ENCODE measurements at regions not wholly inside any gene's neighbourhood (a gene's known extent, or its start where the extent isn't known, plus 50 kb on each side); places are given as distances from the start of the nearest gene placed in this dataset.

- Histone ChIP-seq H3K27me3 (ENCODE audit: insufficient read depth, low read length, poor library complexity) (no peaks in the 10 kb centered on the region), H3K56ac (ENCODE audit: low read length) (no peak overlapping the region), H3K4me3 (ENCODE audit: low read length) (no peak overlapping the region), H3K4ac (ENCODE audit: low read depth, low read length) (no peak overlapping the region), H3K4me1 (ENCODE audit: control insufficient read depth, low read depth, low read length) (no peaks in the 10 kb centered on the region), H2BK15ac (replicated peaks; ENCODE audit: low read depth) (no peak overlapping the region), H3K4me2 (ENCODE audit: low read length) (no peak overlapping the region), H3K79me2 (ENCODE audit: control insufficient read depth, insufficient read depth, low read length) (no peaks in the 10 kb centered on the region), H3K23ac (ENCODE audit: low read length) (no peak overlapping the region), H3K27ac (ENCODE audit: low read depth, low read length) (no peak overlapping the region), H2BK5ac (ENCODE audit: low read length) (no peak overlapping the region), H2AK5ac (ENCODE audit: low read length) (no peak overlapping the region), H4K5ac (ENCODE audit: low read length) (no peak overlapping the region), H2BK120ac (ENCODE audit: low read depth, low read length) (no peak overlapping the region), H3K79me1 (ENCODE audit: low read length) (no peaks in the 10 kb centered on the region), H3K18ac (ENCODE audit: low read length) (no peak overlapping the region), H3K9ac (ENCODE audit: low read length) (no peak overlapping the region), H4K8ac (ENCODE audit: low read depth, low read length) (no peak overlapping the region), H3K36me3 (ENCODE audit: control insufficient read depth, insufficient read depth, low read length) (no peaks in the 10 kb centered on the region)
- WGBS (ENCODE audit: extremely low coverage, insufficient coverage, low lambda C conversion rate) = no CpG with 5 or more reads among the region's 5 CpGs
- no peak for DNase-seq
Measured at GRCh38 chr2:221337957-221338685, 234.0 kb downstream of the EPHA4 start.

DNA sequence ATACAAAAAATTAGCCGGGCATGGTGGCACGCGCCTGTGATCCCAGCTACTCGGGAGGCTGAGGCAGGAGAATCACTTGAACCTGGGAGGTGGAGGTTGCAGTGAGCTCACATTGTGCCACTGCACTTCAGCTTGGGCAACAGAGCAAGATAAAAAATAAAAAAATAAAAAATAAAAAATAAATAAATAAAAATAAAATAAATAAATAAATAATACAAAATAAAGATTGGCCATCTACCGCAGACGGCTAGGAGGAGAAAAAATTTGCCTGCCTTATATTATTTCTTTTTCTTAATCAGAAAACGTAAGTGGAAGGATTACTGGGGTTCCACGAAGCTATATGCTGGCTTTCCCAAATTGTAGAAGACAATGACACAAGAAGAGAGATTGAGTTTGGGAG lies 229.7 kb downstream of the EPHA4 start:
- H3K4me2 ChIP-seq (ENCODE audit: low read length) = no peak overlapping the region
- H3K4ac ChIP-seq (ENCODE audit: low read depth, low read length) = no peak overlapping the region
- H2BK15ac ChIP-seq (replicated peaks; ENCODE audit: low read depth) = no peak overlapping the region
- no CpG with 5 or more reads among the region's 8 CpGs for WGBS (ENCODE audit: extremely low coverage, insufficient coverage, low lambda C conversion rate)
- no peaks in the 10 kb centered on the region for H3K27me3 ChIP-seq (ENCODE audit: insufficient read depth, low read length, poor library complexity)
- no peak overlapping the region for H2AK5ac ChIP-seq (ENCODE audit: low read length)
- DNase-seq = no peak
- no peak overlapping the region for H3K18ac ChIP-seq (ENCODE audit: low read length)
- no peak overlapping the region for H4K5ac ChIP-seq (ENCODE audit: low read length)
- H3K79me1 ChIP-seq (ENCODE audit: low read length) = no peaks in the 10 kb centered on the region
- H3K9ac ChIP-seq (ENCODE audit: low read length) = no peak overlapping the region
- H3K36me3 ChIP-seq (ENCODE audit: control insufficient read depth, insufficient read depth, low read length) = no peaks in the 10 kb centered on the region
- H3K4me3 ChIP-seq (ENCODE audit: low read length) = no peak overlapping the region
- H2BK120ac ChIP-seq (ENCODE audit: low read depth, low read length) = no peak overlapping the region
- no peaks in the 10 kb centered on the region for H3K79me2 ChIP-seq (ENCODE audit: control insufficient read depth, insufficient read depth, low read length)
- no peak overlapping the region for H3K56ac ChIP-seq (ENCODE audit: low read length)
- no peak overlapping the region for H3K23ac ChIP-seq (ENCODE audit: low read length)
- no peak overlapping the region for H3K27ac ChIP-seq (ENCODE audit: low read depth, low read length)
- no peak overlapping the region for H2BK5ac ChIP-seq (ENCODE audit: low read length)
- H3K4me1 ChIP-seq (ENCODE audit: control insufficient read depth, low read depth, low read length) = no peaks in the 10 kb centered on the region
- no peak overlapping the region for H4K8ac ChIP-seq (ENCODE audit: low read depth, low read length)

DNA sequence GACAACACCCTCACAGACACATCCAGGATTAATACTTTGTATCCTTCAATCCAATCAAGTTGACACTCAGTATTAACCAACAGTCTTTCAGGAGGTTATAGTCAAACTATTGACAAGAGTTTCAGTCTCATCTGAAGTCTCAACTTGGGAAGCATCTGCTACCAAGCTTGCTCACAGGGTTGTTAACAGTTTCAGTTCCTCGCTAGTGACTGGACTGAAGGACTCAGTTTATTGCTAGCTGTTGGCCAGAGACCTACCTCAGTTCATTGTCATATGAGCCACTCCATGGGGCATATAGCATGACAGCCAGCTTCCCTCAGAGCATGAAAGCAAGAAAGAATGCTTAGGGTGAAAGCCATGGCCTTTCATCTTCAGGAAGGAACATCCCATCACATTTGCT lies 228.6 kb downstream of the EPHA4 start:
- H4K5ac ChIP-seq (ENCODE audit: low read length) = no peak overlapping the region
- H3K4ac ChIP-seq (ENCODE audit: low read depth, low read length) = no peak overlapping the region
- H3K27me3 ChIP-seq (ENCODE audit: insufficient read depth, low read length, poor library complexity) = no peaks in the 10 kb centered on the region
- H3K23ac ChIP-seq (ENCODE audit: low read length) = no peak overlapping the region
- H3K79me2 ChIP-seq (ENCODE audit: control insufficient read depth, insufficient read depth, low read length) = no peaks in the 10 kb centered on the region
- no peak overlapping the region for H3K27ac ChIP-seq (ENCODE audit: low read depth, low read length)
- H3K4me3 ChIP-seq (ENCODE audit: low read length) = no peak overlapping the region
- no peak overlapping the region for H2AK5ac ChIP-seq (ENCODE audit: low read length)
- DNase-seq = no peak
- H3K9ac ChIP-seq (ENCODE audit: low read length) = no peak overlapping the region
- no peak overlapping the region for H3K56ac ChIP-seq (ENCODE audit: low read length)
- H3K4me2 ChIP-seq (ENCODE audit: low read length) = no peak overlapping the region
- H3K4me1 ChIP-seq (ENCODE audit: control insufficient read depth, low read depth, low read length) = no peaks in the 10 kb centered on the region
- H4K8ac ChIP-seq (ENCODE audit: low read depth, low read length) = no peak overlapping the region
- no peak overlapping the region for H2BK15ac ChIP-seq (replicated peaks; ENCODE audit: low read depth)
- no CpG with 5 or more reads among the region's 1 CpG for WGBS (ENCODE audit: extremely low coverage, insufficient coverage, low lambda C conversion rate)
- H3K36me3 ChIP-seq (ENCODE audit: control insufficient read depth, insufficient read depth, low read length) = no peaks in the 10 kb centered on the region
- no peak overlapping the region for H3K18ac ChIP-seq (ENCODE audit: low read length)
- H2BK120ac ChIP-seq (ENCODE audit: low read depth, low read length) = no peak overlapping the region
- no peaks in the 10 kb centered on the region for H3K79me1 ChIP-seq (ENCODE audit: low read length)
- H2BK5ac ChIP-seq (ENCODE audit: low read length) = no peak overlapping the region

GRCh38 chr2:221345516-221345915 lies 226.6 kb downstream of the EPHA4 start:
- Histone ChIP-seq H2BK15ac (replicated peaks; ENCODE audit: low read depth) (no peak overlapping the region), H3K4me3 (ENCODE audit: low read length) (no peak overlapping the region), H2AK5ac (ENCODE audit: low read length) (no peak overlapping the region), H3K18ac (ENCODE audit: low read length) (no peak overlapping the region), H2BK5ac (ENCODE audit: low read length) (no peak overlapping the region), H3K4me1 (ENCODE audit: control insufficient read depth, low read depth, low read length) (no peaks in the 10 kb centered on the region), H3K4ac (ENCODE audit: low read depth, low read length) (no peak overlapping the region), H3K9ac (ENCODE audit: low read length) (no peak overlapping the region), H3K79me1 (ENCODE audit: low read length) (no peaks in the 10 kb centered on the region), H3K27me3 (ENCODE audit: insufficient read depth, low read length, poor library complexity) (no peaks in the 10 kb centered on the region), H4K5ac (ENCODE audit: low read length) (no peak overlapping the region), H4K8ac (ENCODE audit: low read depth, low read length) (no peak overlapping the region), H3K4me2 (ENCODE audit: low read length) (no peak overlapping the region), H3K79me2 (ENCODE audit: control insufficient read depth, insufficient read depth, low read length) (no peaks in the 10 kb centered on the region), H3K23ac (ENCODE audit: low read length) (no peak overlapping the region), H3K27ac (ENCODE audit: low read depth, low read length) (no peak overlapping the region), H3K56ac (ENCODE audit: low read length) (no peak overlapping the region), H3K36me3 (ENCODE audit: control insufficient read depth, insufficient read depth, low read length) (no peaks in the 10 kb centered on the region), H2BK120ac (ENCODE audit: low read depth, low read length) (no peak overlapping the region)
- no peak for DNase-seq

GRCh38 chr2:221346411-221346810 lies 225.7 kb downstream of the EPHA4 start:
- no peak overlapping the region for H4K5ac ChIP-seq (ENCODE audit: low read length)
- H2BK15ac ChIP-seq (replicated peaks; ENCODE audit: low read depth) = no peak overlapping the region
- H3K79me1 ChIP-seq (ENCODE audit: low read length) = no peaks in the 10 kb centered on the region
- H3K36me3 ChIP-seq (ENCODE audit: control insufficient read depth, insufficient read depth, low read length) = no peaks in the 10 kb centered on the region
- H3K4me2 ChIP-seq (ENCODE audit: low read length) = no peak overlapping the region
- no peak overlapping the region for H2BK5ac ChIP-seq (ENCODE audit: low read length)
- H3K4me1 ChIP-seq (ENCODE audit: control insufficient read depth, low read depth, low read length) = no peaks in the 10 kb centered on the region
- no peaks in the 10 kb centered on the region for H3K79me2 ChIP-seq (ENCODE audit: control insufficient read depth, insufficient read depth, low read length)
- H3K4ac ChIP-seq (ENCODE audit: low read depth, low read length) = no peak overlapping the region
- H3K4me3 ChIP-seq (ENCODE audit: low read length) = no peak overlapping the region
- no peak overlapping the region for H3K23ac ChIP-seq (ENCODE audit: low read length)
- no peak overlapping the region for H2AK5ac ChIP-seq (ENCODE audit: low read length)
- WGBS (ENCODE audit: extremely low coverage, insufficient coverage, low lambda C conversion rate) = no CpG with 5 or more reads among the region's 3 CpGs
- H2BK120ac ChIP-seq (ENCODE audit: low read depth, low read length) = no peak overlapping the region
- no peak overlapping the region for H3K56ac ChIP-seq (ENCODE audit: low read length)
- no peak overlapping the region for H3K27ac ChIP-seq (ENCODE audit: low read depth, low read length)
- no peak overlapping the region for H4K8ac ChIP-seq (ENCODE audit: low read depth, low read length)
- no peaks in the 10 kb centered on the region for H3K27me3 ChIP-seq (ENCODE audit: insufficient read depth, low read length, poor library complexity)
- no peak overlapping the region for H3K9ac ChIP-seq (ENCODE audit: low read length)
- DNase-seq = no peak
- H3K18ac ChIP-seq (ENCODE audit: low read length) = no peak overlapping the region

- Histone ChIP-seq H4K5ac (ENCODE audit: low read length) (no peak overlapping the region), H3K4me1 (ENCODE audit: control insufficient read depth, low read depth, low read length) (no peaks in the 10 kb centered on the region), H3K23ac (ENCODE audit: low read length) (no peak overlapping the region), H3K4me2 (ENCODE audit: low read length) (no peak overlapping the region), H3K79me1 (ENCODE audit: low read length) (no peaks in the 10 kb centered on the region), H3K18ac (ENCODE audit: low read length) (no peak overlapping the region), H3K27me3 (ENCODE audit: insufficient read depth, low read length, poor library complexity) (no peaks in the 10 kb centered on the region), H2BK15ac (replicated peaks; ENCODE audit: low read depth) (no peak overlapping the region), H4K8ac (ENCODE audit: low read depth, low read length) (no peak overlapping the region), H2BK5ac (ENCODE audit: low read length) (no peak overlapping the region), H3K4ac (ENCODE audit: low read depth, low read length) (no peak overlapping the region), H3K56ac (ENCODE audit: low read length) (no peak overlapping the region), H3K79me2 (ENCODE audit: control insufficient read depth, insufficient read depth, low read length) (no peaks in the 10 kb centered on the region), H2AK5ac (ENCODE audit: low read length) (no peak overlapping the region), H3K36me3 (ENCODE audit: control insufficient read depth, insufficient read depth, low read length) (no peaks in the 10 kb centered on the region), H3K27ac (ENCODE audit: low read depth, low read length) (no peak overlapping the region), H3K9ac (ENCODE audit: low read length) (no peak overlapping the region), H2BK120ac (ENCODE audit: low read depth, low read length) (no peak overlapping the region), H3K4me3 (ENCODE audit: low read length) (no peak overlapping the region)
- DNase-seq = no peak
- no CpG with 5 or more reads among the region's 2 CpGs for WGBS (ENCODE audit: extremely low coverage, insufficient coverage, low lambda C conversion rate)
Measured at GRCh38 chr2:221347471-221347870, 224.6 kb downstream of the EPHA4 start.

Data from mesendoderm (in vitro differentiated cells).